ENCODE measurements at regions not wholly inside any gene's neighbourhood (a gene's known extent, or its start where the extent isn't known, plus 50 kb on each side); places are given as distances from the start of the nearest gene placed in this dataset.

- TF ChIP-seq POLR2A (IDR thresholded peaks at IDR 0.05): no peak
- no peak for TF ChIP-seq CTCF (IDR thresholded peaks at IDR 0.05)
These were observed 362.2 kb downstream of the SMARCA1 start for GRCh38 chrX:129161108-129161507.

Data from heart left ventricle (tissue), 13 donors.